ENCODE measurements at regions not wholly inside any gene's neighbourhood (a gene's known extent, or its start where the extent isn't known, plus 50 kb on each side); places are given as distances from the start of the nearest gene placed in this dataset.
"Not testable (repeated sequence)": the region's sequence is repeated elsewhere in the genome, so short reads cannot be mapped to it uniquely, and the experiment has no call there.

DNA sequence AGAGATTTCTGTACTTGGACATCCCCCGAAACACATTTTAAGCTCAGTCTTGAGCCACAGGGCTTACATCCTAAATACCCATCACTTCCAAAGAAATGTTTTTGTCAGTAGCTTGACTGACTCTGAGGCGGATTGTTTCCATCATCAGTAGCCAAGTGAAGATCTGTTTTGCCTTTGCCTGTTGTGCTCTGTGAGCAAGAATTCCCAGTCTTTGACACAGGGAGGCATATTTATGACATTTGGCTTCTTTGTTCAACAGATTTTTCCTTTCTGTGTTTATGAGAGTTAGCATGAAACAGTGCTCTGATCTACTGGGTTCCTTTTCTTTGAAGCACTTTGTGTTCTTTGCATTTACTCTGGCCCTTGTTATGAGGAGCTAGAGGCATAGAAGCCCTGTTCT is 132.1 kb upstream of the CDIN1 start:
- H3K4me1 Mint-ChIP-seq: peaks cover 24% of the 10 kb centered on the region
- H3K36me3 Mint-ChIP-seq (ENCODE audit: low read depth): no peaks in the 10 kb centered on the region
- H3K27ac Mint-ChIP-seq: no peak overlapping the region
- no peak for DNase-seq
- H3K27me3 Mint-ChIP-seq (ENCODE audit: low read depth, poor library complexity): no peaks in the 10 kb centered on the region
- H3K9me3 Mint-ChIP-seq: no peaks in the 10 kb centered on the region
- TF ChIP-seq, protein P1, sequence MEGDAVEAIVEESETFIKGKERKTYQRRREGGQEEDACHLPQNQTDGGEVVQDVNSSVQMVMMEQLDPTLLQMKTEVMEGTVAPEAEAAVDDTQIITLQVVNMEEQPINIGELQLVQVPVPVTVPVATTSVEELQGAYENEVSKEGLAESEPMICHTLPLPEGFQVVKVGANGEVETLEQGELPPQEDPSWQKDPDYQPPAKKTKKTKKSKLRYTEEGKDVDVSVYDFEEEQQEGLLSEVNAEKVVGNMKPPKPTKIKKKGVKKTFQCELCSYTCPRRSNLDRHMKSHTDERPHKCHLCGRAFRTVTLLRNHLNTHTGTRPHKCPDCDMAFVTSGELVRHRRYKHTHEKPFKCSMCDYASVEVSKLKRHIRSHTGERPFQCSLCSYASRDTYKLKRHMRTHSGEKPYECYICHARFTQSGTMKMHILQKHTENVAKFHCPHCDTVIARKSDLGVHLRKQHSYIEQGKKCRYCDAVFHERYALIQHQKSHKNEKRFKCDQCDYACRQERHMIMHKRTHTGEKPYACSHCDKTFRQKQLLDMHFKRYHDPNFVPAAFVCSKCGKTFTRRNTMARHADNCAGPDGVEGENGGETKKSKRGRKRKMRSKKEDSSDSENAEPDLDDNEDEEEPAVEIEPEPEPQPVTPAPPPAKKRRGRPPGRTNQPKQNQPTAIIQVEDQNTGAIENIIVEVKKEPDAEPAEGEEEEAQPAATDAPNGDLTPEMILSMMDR (IDR thresholded peaks at IDR 0.05): no peak
- no peak overlapping the region for H3K4me3 Mint-ChIP-seq

GRCh38 chr15:36448418-36448817 is 131.0 kb upstream of the CDIN1 start:
- TF ChIP-seq, protein P1 (IDR thresholded peaks at IDR 0.05): no peak

DNA sequence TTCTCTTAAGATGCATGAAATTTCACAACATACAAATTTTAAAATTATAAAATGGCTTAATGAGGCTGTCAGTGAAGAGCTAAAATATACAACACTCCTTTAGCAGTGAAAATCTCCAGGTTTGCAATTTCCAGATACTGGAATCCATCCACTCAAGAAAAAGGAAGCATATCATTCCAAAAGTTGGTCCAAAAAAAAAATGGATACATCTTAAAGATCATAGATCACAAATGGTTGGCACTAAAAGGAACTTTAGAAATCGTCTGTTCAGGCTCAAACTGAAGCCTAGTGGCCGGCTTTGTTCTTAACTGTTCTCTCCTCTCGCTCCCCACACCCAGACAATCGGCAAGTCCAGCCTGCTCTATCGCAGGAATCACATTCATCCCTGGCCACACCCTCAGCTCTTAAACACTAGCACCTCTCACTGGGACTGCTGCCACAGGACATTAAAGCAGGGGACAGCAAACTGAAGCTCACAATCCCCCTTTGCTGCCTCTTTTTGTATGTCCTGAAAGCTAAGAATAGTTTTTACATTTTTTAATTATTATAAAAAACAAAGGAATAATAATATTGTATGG is 130.3 kb upstream of the CDIN1 start:
- Mint-ChIP-seq H3K4me1 (peaks cover 24% of the 10 kb centered on the region), H3K4me3 (no peak overlapping the region), H3K27ac (no peak overlapping the region), H3K36me3 (ENCODE audit: low read depth) (no peaks in the 10 kb centered on the region), H3K9me3 (no peaks in the 10 kb centered on the region), H3K27me3 (ENCODE audit: low read depth, poor library complexity) (no peaks in the 10 kb centered on the region)
- TF ChIP-seq, protein P1 (IDR thresholded peaks at IDR 0.05): no peak
- DNase-seq: no peak

More at GRCh38 chr15:36448418-36448817, 131.0 kb upstream of the CDIN1 start:
- Mint-ChIP-seq H3K36me3 (ENCODE audit: low read depth) (no peaks in the 10 kb centered on the region), H3K27ac (no peak overlapping the region), H3K4me3 (no peak overlapping the region), H3K9me3 (no peaks in the 10 kb centered on the region), H3K4me1 (peaks cover 24% of the 10 kb centered on the region), H3K27me3 (ENCODE audit: low read depth, poor library complexity) (no peaks in the 10 kb centered on the region)
- no peak for DNase-seq

DNA sequence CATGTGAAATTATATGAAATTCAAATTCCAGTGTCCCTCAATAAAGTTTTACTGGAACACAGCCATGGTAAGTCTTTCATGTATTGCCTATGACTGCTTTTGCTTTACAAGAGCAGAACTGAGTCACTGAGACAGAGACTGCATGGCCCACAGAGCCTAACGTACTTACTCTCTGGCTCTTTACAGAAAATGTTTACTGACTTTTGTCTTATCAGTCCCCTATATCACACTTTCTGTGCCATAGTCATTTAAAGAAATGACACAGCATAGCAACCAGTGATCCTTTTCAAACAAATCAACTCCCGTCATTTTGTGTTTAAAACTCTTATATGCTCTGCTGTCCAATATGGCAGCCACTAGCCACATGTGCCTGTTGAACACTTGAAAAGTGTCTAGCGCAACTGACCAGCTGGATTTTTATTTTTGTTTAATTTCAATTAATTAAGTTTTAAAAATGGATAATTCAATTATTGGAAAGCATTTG is 129.7 kb upstream of the CDIN1 start:
- no peak for DNase-seq
- Mint-ChIP-seq H3K4me3 (no peak overlapping the region), H3K36me3 (ENCODE audit: low read depth) (no peaks in the 10 kb centered on the region), H3K4me1 (peaks cover 24% of the 10 kb centered on the region), H3K27ac (no peak overlapping the region), H3K9me3 (no peaks in the 10 kb centered on the region), H3K27me3 (ENCODE audit: low read depth, poor library complexity) (no peaks in the 10 kb centered on the region)
- TF ChIP-seq, protein P1 (IDR thresholded peaks at IDR 0.05): no peak

- not testable (repeated sequence) for H3K27me3 Mint-ChIP-seq (ENCODE audit: low read depth, poor library complexity); H3K9me3 Mint-ChIP-seq; H3K36me3 Mint-ChIP-seq (ENCODE audit: low read depth); H3K4me3 Mint-ChIP-seq; H3K27ac Mint-ChIP-seq; DNase-seq
- H3K4me1 Mint-ChIP-seq: peaks cover 14% of the 10 kb centered on the region
Observed at GRCh38 chr15:36454244-36454643, 125.2 kb upstream of the CDIN1 start.

DNA sequence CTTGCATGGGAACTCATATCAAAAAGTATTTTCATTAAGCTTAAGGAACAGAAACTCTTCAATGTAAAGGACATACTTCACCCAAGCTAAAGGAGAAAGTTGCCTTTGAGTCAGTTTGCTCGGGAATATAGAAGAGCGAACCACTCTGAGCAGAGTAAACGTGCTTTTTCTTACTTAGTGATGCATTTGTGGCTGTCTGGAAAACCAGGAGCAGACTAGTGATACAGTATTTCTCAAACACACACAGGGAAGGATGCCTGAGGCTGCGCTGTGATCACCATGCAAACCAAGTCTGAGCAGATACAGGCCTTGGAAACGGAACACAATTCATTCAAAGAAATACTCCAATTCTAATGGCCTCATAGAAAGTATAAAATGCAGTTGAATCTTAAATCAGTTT is 121.0 kb upstream of the CDIN1 start:
- TF ChIP-seq, protein P1 (IDR thresholded peaks at IDR 0.05): no peak

More for the DNA sequence above, 121.0 kb upstream of the CDIN1 start:
- H3K9me3 Mint-ChIP-seq: peaks cover 29% of the 10 kb centered on the region
- H3K4me3 Mint-ChIP-seq: no peak overlapping the region
- DNase-seq: no peak
- H3K36me3 Mint-ChIP-seq (ENCODE audit: low read depth): peaks cover 24% of the 10 kb centered on the region
- H3K4me1 Mint-ChIP-seq: no peaks in the 10 kb centered on the region
- no peak overlapping the region for H3K27ac Mint-ChIP-seq
- no peaks in the 10 kb centered on the region for H3K27me3 Mint-ChIP-seq (ENCODE audit: low read depth, poor library complexity)
